K562 (cell line): ENCODE measurements at regions not wholly inside any gene's neighbourhood (a gene's known extent, or its start where the extent isn't known, plus 50 kb on each side); places are given as distances from the start of the nearest gene placed in this dataset.

Source experiments
- ATF3 ChIP-seq, 2 experiments: fragments of 450-650 bp in 1 of 2; sonication (generic) in 1 of 2; formaldehyde crosslinking in 1 of 2; IDR thresholded peaks in 1 of 2; conservative IDR thresholded peaks in 1 of 2; 2 replicates each; pipeline versions ENCODE4 v1.6.1 to v1.8.1; 2016 to 2023; ENCODE audit warnings: mild to moderate bottlenecking in 2 of 2, moderate library complexity in 2 of 2, inconsistent platforms in 1 of 2, missing genetic modification reagents in 1 of 2
- MECOM ChIP-seq: fragments of 250-450 bp; sonication (Bioruptor Pico); IDR thresholded peaks from 2 replicates; pipeline ENCODE4 v1.8.0; 2022; ENCODE audit warnings: inconsistent platforms
- NCOR1 ChIP-seq: fragments of 450-650 bp; IDR thresholded peaks from 2 replicates; pipeline ENCODE4 v1.6.1; 2016; ENCODE audit warnings: mild to moderate bottlenecking, moderate library complexity
- SMC3 ChIP-seq: conservative IDR thresholded peaks from 2 replicates; pipeline ENCODE4 v1.6.1; 2011; ENCODE audit warnings: low read depth, low read length, improper control_type of control experiment; ENCODE audit not compliant: insufficient read depth
- SREBF2 ChIP-seq: sonication (generic); formaldehyde crosslinking; IDR thresholded peaks from 2 replicates; pipeline ENCODE4 v1.4.0; 2020; ENCODE audit warnings: mild to moderate bottlenecking, missing genetic modification reagents

- TF ChIP-seq NCOR1 (no peak), SREBF2 (no peak), MECOM (CRISPR knock-in tag) (no peak), ATF3 (IDR thresholded peaks at IDR 0.05) (no peak), ATF3 (CRISPR knock-in tag; conservative IDR thresholded peaks at IDR 0.05) (no peak), SMC3 (no peak)
Measured at GRCh38 chr14:42090122-42090521, 483.4 kb downstream of the LRFN5 start.
